Epithelial cell of esophagus (primary cell): ENCODE measurements at regions not wholly inside any gene's neighbourhood (a gene's known extent, or its start where the extent isn't known, plus 50 kb on each side); places are given as distances from the start of the nearest gene placed in this dataset.
"Not testable (repeated sequence)": the region's sequence is repeated elsewhere in the genome, so short reads cannot be mapped to it uniquely, and the experiment has no call there.

Experiments used
- DNase-seq: peaks from one replicate; pipeline ENCODE4 v3.0.0; 2010; ENCODE audit warnings: low read depth
- H3K4me3 ChIP-seq: 2 replicates; pipeline ENCODE4 v1.5.1; 2011; ENCODE audit warnings: mild to moderate bottlenecking, low read length, control low read depth
- CTCF ChIP-seq: IDR thresholded peaks from 2 replicates; pipeline ENCODE4 v1.5.1; 2011; ENCODE audit warnings: low read depth, mild to moderate bottlenecking, low read length, control low read depth, inconsistent platforms; ENCODE audit not compliant: insufficient read depth; ENCODE audit errors: missing control alignments

- no peak for DNase-seq
- no peak for TF ChIP-seq CTCF
- no peak overlapping the region for H3K4me3 ChIP-seq
Measured at GRCh38 chr5:158236511-158237335, 377.8 kb upstream of the CLINT1 start.

DNA sequence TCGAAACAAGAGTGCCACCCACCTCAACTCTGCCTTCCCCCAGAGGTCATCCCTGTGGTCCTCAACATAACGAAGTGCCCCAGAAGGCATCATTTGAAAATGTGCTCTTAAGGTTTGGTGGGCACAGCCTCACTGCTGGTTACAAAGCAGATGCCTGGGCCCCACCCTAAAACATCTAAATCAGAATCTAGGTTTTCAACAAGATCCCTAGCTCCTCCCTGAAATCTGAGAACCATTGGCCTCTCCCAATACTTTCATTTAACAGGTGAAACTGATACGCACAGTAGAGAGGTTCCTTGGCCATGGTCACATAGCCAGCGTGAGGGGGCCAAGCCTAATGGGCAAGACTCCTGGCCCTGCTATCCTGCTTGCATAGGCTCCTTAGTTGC is 376.2 kb upstream of the CLINT1 start:
- no peak for TF ChIP-seq CTCF
- no peak overlapping the region for H3K4me3 ChIP-seq
- DNase-seq = no peak

GRCh38 chr5:158234323-158235158 is 375.6 kb upstream of the CLINT1 start:
- no peak for DNase-seq
- no peak overlapping the region for H3K4me3 ChIP-seq
- TF ChIP-seq CTCF = no peak

GRCh38 chr5:158233735-158234322 is 374.9 kb upstream of the CLINT1 start:
- DNase-seq = no peak
- no peak overlapping the region for H3K4me3 ChIP-seq
- no peak for TF ChIP-seq CTCF

DNA sequence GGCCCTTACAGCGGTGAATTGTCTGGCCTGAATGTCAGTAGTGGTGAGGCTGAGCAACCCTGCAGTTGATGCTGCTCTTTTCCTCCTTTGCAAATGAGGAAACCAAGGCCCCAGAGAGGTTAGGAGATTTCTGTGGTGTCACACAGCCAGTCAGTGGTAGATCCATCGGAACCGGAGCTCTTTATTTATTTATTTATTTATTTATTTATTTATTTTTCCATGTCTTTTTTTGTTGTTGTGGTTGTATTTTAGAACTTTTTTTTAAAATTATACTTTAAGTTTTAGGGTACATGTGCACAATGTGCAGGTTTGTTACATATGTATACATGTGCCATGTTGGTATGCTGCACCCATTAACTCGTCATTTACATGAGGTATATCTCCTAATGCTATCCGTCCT is 368.4 kb upstream of the CLINT1 start:
- DNase-seq, H3K4me3 ChIP-seq: not testable (repeated sequence)

DNA sequence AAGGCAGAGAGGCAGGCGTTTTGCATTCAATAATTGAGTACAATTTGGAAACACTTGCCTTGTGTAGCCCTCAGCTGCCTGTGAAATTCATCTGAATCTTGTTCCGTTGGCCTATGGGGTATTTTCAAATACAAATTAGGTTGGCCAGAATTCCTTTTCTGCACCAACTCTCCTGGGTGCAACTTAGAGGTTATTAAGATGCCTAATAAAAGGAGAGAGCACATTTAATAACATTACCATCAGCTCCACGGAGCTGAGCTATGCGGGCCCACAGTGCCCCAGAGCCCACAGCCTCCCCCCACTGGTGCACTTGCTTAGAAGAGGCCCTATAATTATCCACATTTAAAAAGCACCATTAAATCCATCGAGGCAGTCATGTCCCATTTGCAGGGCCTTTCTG is 367.6 kb upstream of the CLINT1 start:
- TF ChIP-seq CTCF = no peak
- DNase-seq = no peak
- H3K4me3 ChIP-seq = no peak overlapping the region

- TF ChIP-seq CTCF = no peak
- no peak for DNase-seq
- no peak overlapping the region for H3K4me3 ChIP-seq
Measured at GRCh38 chr5:158224253-158224652, 365.3 kb upstream of the CLINT1 start.
